ENCODE measurements at regions not wholly inside any gene's neighbourhood (a gene's known extent, or its start where the extent isn't known, plus 50 kb on each side); places are given as distances from the start of the nearest gene placed in this dataset.

DNA sequence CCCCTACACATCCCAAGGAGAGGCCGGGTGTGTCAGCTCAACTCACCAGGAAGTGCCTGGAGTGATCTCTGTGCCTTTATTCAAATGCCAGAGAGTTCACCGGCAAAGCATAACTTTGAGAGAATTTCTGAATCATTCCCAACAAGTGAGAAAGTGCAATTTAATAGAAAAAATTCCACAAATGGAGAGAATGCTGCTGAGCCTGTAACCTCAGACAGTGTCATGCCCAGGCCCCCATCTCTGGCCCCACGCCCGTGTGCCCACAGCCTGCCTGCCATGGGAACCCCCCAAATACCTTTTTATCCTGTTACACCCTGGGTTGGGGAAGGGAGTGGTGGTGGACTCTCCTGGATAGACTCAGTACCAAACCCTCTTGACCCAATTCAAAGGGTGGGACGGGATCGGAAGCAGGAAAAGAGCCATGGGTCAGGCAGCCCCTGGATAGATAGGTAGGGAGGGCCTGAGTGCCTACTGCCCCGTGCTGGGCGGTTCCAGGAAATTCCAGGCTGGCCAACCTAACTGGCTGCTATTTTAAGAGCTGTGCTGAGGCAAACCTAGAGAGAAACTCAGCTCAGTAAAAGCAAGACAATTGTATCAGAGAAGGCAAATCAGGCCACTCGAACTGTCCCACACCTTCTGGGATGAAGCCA, 179.0 kb upstream of the FOXA2 start:
- H3K27ac ChIP-seq = no peak overlapping the region
- TF ChIP-seq, protein P1, sequence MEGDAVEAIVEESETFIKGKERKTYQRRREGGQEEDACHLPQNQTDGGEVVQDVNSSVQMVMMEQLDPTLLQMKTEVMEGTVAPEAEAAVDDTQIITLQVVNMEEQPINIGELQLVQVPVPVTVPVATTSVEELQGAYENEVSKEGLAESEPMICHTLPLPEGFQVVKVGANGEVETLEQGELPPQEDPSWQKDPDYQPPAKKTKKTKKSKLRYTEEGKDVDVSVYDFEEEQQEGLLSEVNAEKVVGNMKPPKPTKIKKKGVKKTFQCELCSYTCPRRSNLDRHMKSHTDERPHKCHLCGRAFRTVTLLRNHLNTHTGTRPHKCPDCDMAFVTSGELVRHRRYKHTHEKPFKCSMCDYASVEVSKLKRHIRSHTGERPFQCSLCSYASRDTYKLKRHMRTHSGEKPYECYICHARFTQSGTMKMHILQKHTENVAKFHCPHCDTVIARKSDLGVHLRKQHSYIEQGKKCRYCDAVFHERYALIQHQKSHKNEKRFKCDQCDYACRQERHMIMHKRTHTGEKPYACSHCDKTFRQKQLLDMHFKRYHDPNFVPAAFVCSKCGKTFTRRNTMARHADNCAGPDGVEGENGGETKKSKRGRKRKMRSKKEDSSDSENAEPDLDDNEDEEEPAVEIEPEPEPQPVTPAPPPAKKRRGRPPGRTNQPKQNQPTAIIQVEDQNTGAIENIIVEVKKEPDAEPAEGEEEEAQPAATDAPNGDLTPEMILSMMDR (conservative IDR thresholded peaks at IDR 0.05) = no peak

DNA sequence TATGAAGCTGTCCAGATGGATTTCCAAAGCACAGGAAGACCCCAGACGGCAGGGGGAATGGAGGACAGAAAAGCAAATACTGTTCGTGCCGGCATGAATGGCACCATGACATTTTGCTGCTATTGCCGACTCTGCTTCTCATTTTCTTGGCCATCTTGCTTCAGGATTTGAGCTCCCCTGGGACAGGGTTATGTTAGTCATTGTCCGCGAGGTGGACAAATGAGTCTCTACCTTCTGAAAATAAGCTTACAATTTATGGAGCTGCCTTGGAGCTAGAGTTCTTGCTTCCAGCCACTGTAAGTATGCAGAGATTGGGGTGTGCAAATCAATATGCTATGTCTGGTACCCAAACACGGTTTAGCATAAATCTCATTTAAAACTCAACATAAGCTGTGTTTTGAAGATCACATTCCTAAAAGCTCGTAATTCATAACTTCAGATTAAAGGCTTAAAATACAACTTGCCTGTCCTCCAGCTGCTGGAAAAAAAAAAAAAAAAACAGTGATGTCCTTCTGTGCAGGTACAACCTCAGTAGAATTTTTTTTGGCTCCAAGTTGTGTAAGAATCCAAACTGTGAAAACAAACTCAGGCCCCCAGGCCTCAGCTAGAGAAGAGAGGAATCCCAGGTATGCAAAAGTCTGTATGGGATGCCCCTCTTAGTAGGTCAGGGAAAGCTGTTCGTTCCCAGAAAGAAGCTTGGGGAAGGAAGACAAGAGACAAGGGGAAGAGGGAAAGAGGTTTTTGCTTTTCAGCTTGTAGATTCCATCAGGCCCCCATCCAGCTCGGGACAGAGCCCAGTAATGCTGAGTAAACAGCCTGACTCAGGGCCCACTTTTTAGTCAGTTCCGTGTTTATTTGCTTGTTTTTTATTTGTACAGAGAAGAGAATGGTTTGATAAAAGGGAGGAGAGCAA, 184.2 kb upstream of the FOXA2 start:
- TF ChIP-seq, protein P1 (conservative IDR thresholded peaks at IDR 0.05) = no peak
- H3K27ac ChIP-seq = no peak overlapping the region

DNA sequence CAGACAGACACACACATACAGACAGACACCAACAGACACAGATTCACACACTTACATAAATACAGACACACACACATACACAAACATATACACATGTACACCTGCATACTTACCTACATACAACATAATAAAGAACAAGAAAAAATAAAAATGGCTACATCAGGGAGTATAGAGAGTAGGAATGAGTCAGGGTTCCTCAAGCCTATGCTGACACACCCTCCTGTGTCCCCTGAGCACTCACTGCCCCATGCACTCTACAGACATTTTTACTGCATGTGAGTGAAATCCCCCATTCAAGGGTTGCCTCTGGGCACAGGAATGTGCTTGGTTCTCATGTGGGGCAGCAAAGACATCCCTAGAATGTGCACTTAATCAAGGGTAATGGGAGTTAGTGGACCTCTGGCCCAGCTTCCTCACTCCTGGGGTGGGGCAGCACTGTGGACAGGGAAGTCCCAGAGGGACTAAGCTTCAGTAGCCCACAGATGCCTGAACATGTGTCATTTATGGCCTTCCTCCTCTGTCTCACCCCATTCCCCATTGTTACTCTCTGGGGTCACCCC, 185.9 kb upstream of the FOXA2 start:
- TF ChIP-seq, protein P1 (conservative IDR thresholded peaks at IDR 0.05) = no peak
- H3K27ac ChIP-seq = no peak overlapping the region

DNA sequence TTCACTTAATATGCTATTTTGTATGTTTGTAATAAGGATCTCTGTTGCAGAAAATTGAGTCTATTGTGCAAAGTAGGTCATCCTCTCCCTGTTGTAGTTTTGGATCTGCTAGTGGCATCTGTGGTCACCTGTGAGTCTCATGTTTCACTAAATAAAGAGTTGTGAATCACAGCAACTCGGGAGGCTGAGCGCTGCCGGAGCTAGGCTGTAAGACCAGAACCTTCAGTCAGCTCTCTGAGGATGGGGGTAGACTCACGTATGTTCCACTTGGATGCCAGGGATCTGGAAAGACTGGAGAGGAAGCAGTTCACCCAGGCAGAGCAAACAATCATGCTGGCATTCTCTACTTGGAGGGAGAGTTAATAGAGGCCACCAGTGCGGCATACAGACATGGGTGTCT, 187.3 kb upstream of the FOXA2 start:
- TF ChIP-seq, protein P1 (conservative IDR thresholded peaks at IDR 0.05) = no peak
- no peak overlapping the region for H3K27ac ChIP-seq

DNA sequence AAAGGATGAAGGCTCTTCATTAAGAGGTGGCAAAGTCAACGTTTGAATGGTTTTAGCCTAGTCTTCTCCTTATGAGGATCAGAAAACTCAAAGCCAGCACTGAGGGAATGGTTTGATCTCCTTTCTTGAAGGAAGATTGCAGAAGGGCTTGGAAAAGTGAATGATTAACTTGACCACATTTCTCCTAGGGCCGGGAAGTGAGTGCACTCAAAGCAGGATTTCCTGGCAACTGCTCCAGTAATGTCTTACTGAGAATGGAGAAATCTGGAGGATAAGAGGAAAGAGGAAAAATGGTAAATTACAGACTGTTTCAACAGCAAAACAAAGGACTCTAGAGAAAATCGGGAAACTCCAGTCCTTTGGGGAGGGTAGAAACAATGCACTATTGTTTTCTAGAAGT, 189.0 kb upstream of the FOXA2 start:
- no peak overlapping the region; the same call in 1 of the 2 replicates for H3K27ac ChIP-seq
- TF ChIP-seq, protein P1 (conservative IDR thresholded peaks at IDR 0.05) = no peak

DNA sequence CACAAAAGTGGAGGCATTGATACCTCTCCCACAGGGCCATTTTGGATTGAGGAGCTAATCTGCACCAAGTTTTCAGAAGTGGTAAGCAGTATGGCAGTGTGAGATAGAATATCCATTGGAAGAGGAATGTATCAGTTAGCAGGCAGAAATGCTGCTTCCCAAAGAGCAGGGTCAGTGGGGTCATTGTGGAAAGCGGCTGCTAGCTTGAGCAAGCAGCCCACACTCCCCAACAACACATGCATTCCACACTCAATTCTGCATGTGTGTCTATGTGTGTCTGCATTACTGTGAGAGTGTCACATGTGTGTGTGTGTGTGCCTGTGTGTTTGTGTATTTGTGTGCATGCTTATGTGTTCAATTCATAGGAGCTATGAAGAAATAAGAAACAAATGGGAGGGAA, 190.9 kb upstream of the FOXA2 start:
- TF ChIP-seq, protein P1 (conservative IDR thresholded peaks at IDR 0.05) = no peak
- H3K27ac ChIP-seq = no peak overlapping the region

DNA sequence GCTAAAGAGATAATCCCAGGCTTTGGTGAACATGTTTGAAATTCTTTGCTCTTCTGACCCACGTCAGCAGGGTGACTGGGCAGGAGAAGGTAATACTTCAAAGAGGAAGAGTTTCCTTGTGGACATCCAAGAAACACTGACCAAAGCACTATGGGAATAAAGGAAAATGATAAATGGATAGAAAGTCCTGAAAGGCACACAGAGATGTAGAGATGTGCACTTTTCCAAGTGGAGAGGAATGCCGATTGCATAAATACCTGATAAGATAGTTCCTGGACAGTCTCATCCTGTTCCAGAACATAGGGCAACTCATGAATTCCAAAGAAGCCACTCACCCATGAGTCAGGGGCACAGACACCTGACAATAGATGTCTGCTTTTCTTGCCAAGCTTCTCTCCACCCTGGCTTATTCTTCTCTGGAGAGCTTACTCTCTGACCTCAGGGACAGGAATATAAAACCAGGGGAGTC, 191.3 kb upstream of the FOXA2 start:
- no peak overlapping the region for H3K27ac ChIP-seq
- TF ChIP-seq, protein P1 (conservative IDR thresholded peaks at IDR 0.05) = no peak

Data from VCaP (cell line).